K562 (cell line): ENCODE measurements at regions not wholly inside any gene's neighbourhood (a gene's known extent, or its start where the extent isn't known, plus 50 kb on each side); places are given as distances from the start of the nearest gene placed in this dataset.

Experiments
- ATAC-seq: fragments of 200-7000 bp; cut with Tn5 transposase; 3 replicates; pipeline ENCODE4 v1.9.1; 2020; ENCODE audit warnings: moderate library complexity
- BruUV-seq: library from RNA; stranded (reverse); fragments of 400-500 nt; replicated peaks from 2 replicates; lab custom pipeline; 2021; lab: Mats Ljungman, UMichigan
- CTCF ChIA-PET: fragments of 300-600 bp; formaldehyde crosslinking; extraction: SDS; loops from one replicate; lab custom pipeline; 2021; ENCODE audit warnings: low intra/inter-chr PET ratio; lab: Yijun Ruan, JAX
- POLR2A ChIA-PET: fragments of 300-600, 350-650 bp; sonication (Branson Sonifier 250); formaldehyde crosslinking; extraction: SDS; loops from one replicate; lab custom pipeline; 2021; ENCODE audit warnings: antibody characterized with exemption, inconsistent platforms; lab: Yijun Ruan, JAX
- DNase-seq, 4 experiments: peaks; one replicate each; pipeline versions ENCODE4 v3.0.0 to v3.0.0-alpha.2; 2011 to 2018; ENCODE audit warnings: low spot score in 3 of 4, mixed read lengths in 3 of 4; ENCODE audit errors: extremely low read depth in 1 of 4
- FAIRE-seq: peaks from 2 replicates; lab custom pipeline; 2011; peaks lifted over from hg19 to GRCh38; lab: Jason Lieb, UNC
- H2AFZ ChIP-seq: 2 replicates; pipeline ENCODE4 v1.6.0; 2011; ENCODE audit warnings: low read depth, low read length, control low read depth, inconsistent platforms
- H3K27ac ChIP-seq: fragments of 200-600 bp; 3 replicates; pipeline ENCODE4 v1.8.0; 2011; ENCODE audit warnings: low read depth, mild to moderate bottlenecking, control low read depth, inconsistent platforms, low read length, moderate library complexity, mixed read lengths; ENCODE audit errors: extremely low read depth
- H3K27me3 ChIP-seq, 2 experiments: fragments of 300-600 bp in 1 of 2; 2 replicates in 1 of 2; 3 replicates in 1 of 2; pipeline versions ENCODE4 v1.6.0 to v1.8.0; 2011; ENCODE audit warnings: inconsistent platforms in 2 of 2, low read length in 2 of 2, mild to moderate bottlenecking in 1 of 2, mixed read lengths in 1 of 2, moderate library complexity in 1 of 2; ENCODE audit not compliant: control insufficient read depth in 2 of 2, insufficient read depth in 2 of 2
- H3K36me3 ChIP-seq: fragments of 300-600 bp; 3 replicates; pipeline ENCODE4 v1.8.0; 2011; ENCODE audit warnings: mild to moderate bottlenecking, low read length, inconsistent platforms; ENCODE audit not compliant: control insufficient read depth, insufficient read depth
- H3K4me1 ChIP-seq, 2 experiments: fragments of 200-600 bp in 1 of 2; replicated peaks in 1 of 2; 2 replicates in 1 of 2; 3 replicates in 1 of 2; pipeline versions ENCODE4 v1.5.1 to v1.8.0; 2011; ENCODE audit warnings: inconsistent platforms in 2 of 2, low read length in 2 of 2, mild to moderate bottlenecking in 1 of 2, mixed read lengths in 1 of 2, moderate library complexity in 1 of 2; ENCODE audit not compliant: control insufficient read depth in 2 of 2, insufficient read depth in 2 of 2
- H3K4me2 ChIP-seq: 2 replicates; pipeline ENCODE4 v1.6.1; 2011; ENCODE audit warnings: low read length, control low read depth, inconsistent platforms, mixed read lengths; ENCODE audit not compliant: insufficient read depth
- H3K4me3 ChIP-seq: fragments of 200-600 bp; sonication (generic), shearing (Covaris generic); 2 replicates; pipeline ENCODE4 v1.5.1; 2016; ENCODE audit warnings: control low read depth, inconsistent platforms
- H3K79me2 ChIP-seq: fragments of 200-600 bp; 3 replicates; pipeline ENCODE4 v1.8.0; 2011; ENCODE audit warnings: low read length, inconsistent platforms; ENCODE audit not compliant: control insufficient read depth, insufficient read depth
- H3K9ac ChIP-seq, 2 experiments: 2 replicates each; pipeline versions ENCODE4 v1.6.0 to v1.6.1; 2011; ENCODE audit warnings: low read depth in 2 of 2, low read length in 2 of 2, control low read depth in 1 of 2, inconsistent platforms in 1 of 2, mild to moderate bottlenecking in 1 of 2, mixed read lengths in 1 of 2; ENCODE audit not compliant: insufficient read depth in 1 of 2
- H3K9me1 ChIP-seq: one replicate; pipeline ENCODE4 v1.6.0; 2011; ENCODE audit warnings: inconsistent platforms, mild to moderate bottlenecking, low read length, moderate library complexity; ENCODE audit not compliant: control insufficient read depth, insufficient read depth
- H3K9me3 ChIP-seq: replicated peaks from 2 replicates; pipeline ENCODE4 v1.5.1; 2011; ENCODE audit warnings: low read depth, low read length, inconsistent platforms; ENCODE audit not compliant: control insufficient read depth, insufficient read depth
- H4K20me1 ChIP-seq: replicated peaks from 2 replicates; pipeline ENCODE4 v1.6.1; 2011; ENCODE audit warnings: low read length, inconsistent platforms, mixed read lengths; ENCODE audit not compliant: control insufficient read depth, insufficient read depth
- IRF2 ChIP-seq: sonication (generic); formaldehyde crosslinking; IDR thresholded peaks from 2 replicates; pipeline ENCODE4 v1.8.1; 2022; ENCODE audit warnings: mild to moderate bottlenecking, missing genetic modification reagents
- LEF1 ChIP-seq: fragments of 450-650 bp; IDR thresholded peaks from 2 replicates; pipeline ENCODE4 v1.6.1; 2016; ENCODE audit warnings: mild to moderate bottlenecking
- MIER1 ChIP-seq: fragments of 450-650 bp; IDR thresholded peaks from 2 replicates; pipeline ENCODE4 v1.6.1; 2016; ENCODE audit warnings: antibody characterized with exemption, mild to moderate bottlenecking, low read depth
- ZNF347 ChIP-seq: fragments of 450-650 bp; formaldehyde crosslinking; IDR thresholded peaks from 2 replicates; pipeline ENCODE4 v1.4.0; 2020; ENCODE audit warnings: low read depth, mild to moderate bottlenecking, moderate library complexity
- ZNF431 ChIP-seq: sonication (generic); formaldehyde crosslinking; IDR thresholded peaks from 2 replicates; pipeline ENCODE4 v1.8.0; 2022; ENCODE audit warnings: mild to moderate bottlenecking, missing genetic modification reagents
- ZNF444 ChIP-seq: fragments of 250-450 bp; sonication (Bioruptor Pico); IDR thresholded peaks from 2 replicates; pipeline ENCODE4 v1.4.0; 2020; ENCODE audit warnings: mild to moderate bottlenecking, moderate library complexity
- WGBS: fragments of 100-300 bp; shearing (Covaris generic); methylation state at CpG from one replicate; pipeline ENCODE4 v1.1.6; 2016; ENCODE audit warnings: low coverage, mixed read lengths; ENCODE audit not compliant: insufficient coverage; ENCODE audit errors: missing lambda C conversion rate; 5-methylcytosine and 5-hydroxymethylcytosine counted together
- in situ Hi-C: fragments of 300-500 bp; cut with MboI; formaldehyde crosslinking; loops from 4 replicates; pipeline ENCODE4 v1.15.0; 2018; ENCODE audit warnings: inconsistent platforms, mixed read lengths
- intact Hi-C: fragments of 100-400 bp; cut with micrococcal nuclease; formaldehyde crosslinking; loops from 2 replicates; pipeline ENCODE4 v1.14.2; 2022
- TF ChIP-seq, protein P1 (sequence below), 3 experiments: IDR thresholded peaks in 2 of 3; conservative IDR thresholded peaks in 1 of 3; 2 replicates each; pipeline ENCODE4 v1.5.1; 2011 to 2012; ENCODE audit warnings: low read length in 3 of 3, mild to moderate bottlenecking in 3 of 3, control low read depth in 2 of 3, improper control_type of control experiment in 1 of 3, inconsistent platforms in 1 of 3, low read depth in 1 of 3, mixed read lengths in 1 of 3, moderate library complexity in 1 of 3; ENCODE audit not compliant: insufficient read depth in 2 of 3

DNA sequence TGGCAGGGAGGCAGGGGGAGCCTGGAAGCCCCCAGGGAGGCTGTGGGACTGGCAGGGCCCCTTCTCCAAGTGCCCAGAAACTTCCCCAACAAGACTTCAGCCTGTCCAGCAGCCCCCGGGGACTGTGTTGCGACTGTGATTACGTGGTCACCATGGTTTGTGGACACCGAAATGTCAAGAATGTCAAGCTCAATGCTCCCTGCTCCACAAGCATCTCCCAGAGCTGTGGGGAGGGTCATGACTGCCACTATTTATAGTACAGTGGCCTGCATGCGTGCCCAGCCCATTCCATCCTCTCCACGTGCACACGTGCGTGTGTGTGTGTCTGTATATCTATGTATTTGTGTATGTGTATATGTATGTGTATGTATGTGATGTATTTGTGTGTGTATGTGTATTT, 93.8 kb upstream of the MBOAT2 start:
- Histone ChIP-seq H3K4me2 (no peak overlapping the region), H3K4me3 (no peak overlapping the region), H3K27me3 (no peaks in the 10 kb centered on the region), H3K4me1 (peaks cover 0 to 26% of the 10 kb centered on the region in 2 experiments; a peak in 2 of 5 replicates), H3K79me2 (no peaks in the 10 kb centered on the region), H3K36me3 (no peaks in the 10 kb centered on the region), H3K9ac (no peak overlapping the region), H3K27ac (no peak overlapping the region), H3K9me1 (no peaks in the 10 kb centered on the region), H4K20me1 (no peaks in the 10 kb centered on the region), H3K9me3 (no peaks in the 10 kb centered on the region), H2AFZ (no peak overlapping the region)
- ATAC-seq = no peak
- WGBS = 77% methylated on average over 8 of the region's 8 CpGs
- TF ChIP-seq ZNF347 (CRISPR knock-in tag) (no peak), MIER1 (no peak), ZNF444 (CRISPR knock-in tag) (no peak), LEF1 (no peak), IRF2 (CRISPR knock-in tag) (no peak), ZNF431 (CRISPR knock-in tag) (no peak)
- TF ChIP-seq, protein P1, sequence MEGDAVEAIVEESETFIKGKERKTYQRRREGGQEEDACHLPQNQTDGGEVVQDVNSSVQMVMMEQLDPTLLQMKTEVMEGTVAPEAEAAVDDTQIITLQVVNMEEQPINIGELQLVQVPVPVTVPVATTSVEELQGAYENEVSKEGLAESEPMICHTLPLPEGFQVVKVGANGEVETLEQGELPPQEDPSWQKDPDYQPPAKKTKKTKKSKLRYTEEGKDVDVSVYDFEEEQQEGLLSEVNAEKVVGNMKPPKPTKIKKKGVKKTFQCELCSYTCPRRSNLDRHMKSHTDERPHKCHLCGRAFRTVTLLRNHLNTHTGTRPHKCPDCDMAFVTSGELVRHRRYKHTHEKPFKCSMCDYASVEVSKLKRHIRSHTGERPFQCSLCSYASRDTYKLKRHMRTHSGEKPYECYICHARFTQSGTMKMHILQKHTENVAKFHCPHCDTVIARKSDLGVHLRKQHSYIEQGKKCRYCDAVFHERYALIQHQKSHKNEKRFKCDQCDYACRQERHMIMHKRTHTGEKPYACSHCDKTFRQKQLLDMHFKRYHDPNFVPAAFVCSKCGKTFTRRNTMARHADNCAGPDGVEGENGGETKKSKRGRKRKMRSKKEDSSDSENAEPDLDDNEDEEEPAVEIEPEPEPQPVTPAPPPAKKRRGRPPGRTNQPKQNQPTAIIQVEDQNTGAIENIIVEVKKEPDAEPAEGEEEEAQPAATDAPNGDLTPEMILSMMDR (IDR thresholded peaks at IDR 0.05 in 2 of 3, conservative IDR thresholded peaks at IDR 0.05 in 1 of 3; ENCODE audit: insufficient read depth in 2 of 3, low read depth in 1 of 3, low read length in 3 of 3) = no peak
- no TSS peak for BruUV-seq
- intact Hi-C loops = no loop called here
- FAIRE-seq = no peak
- POLR2A ChIA-PET = no interaction called here
- CTCF ChIA-PET = no interaction called here
- DNase-seq = no peak
- in situ Hi-C loops = no loop called here
